ENCODE measurements at regions not wholly inside any gene's neighbourhood (a gene's known extent, or its start where the extent isn't known, plus 50 kb on each side); places are given as distances from the start of the nearest gene placed in this dataset.

DNA sequence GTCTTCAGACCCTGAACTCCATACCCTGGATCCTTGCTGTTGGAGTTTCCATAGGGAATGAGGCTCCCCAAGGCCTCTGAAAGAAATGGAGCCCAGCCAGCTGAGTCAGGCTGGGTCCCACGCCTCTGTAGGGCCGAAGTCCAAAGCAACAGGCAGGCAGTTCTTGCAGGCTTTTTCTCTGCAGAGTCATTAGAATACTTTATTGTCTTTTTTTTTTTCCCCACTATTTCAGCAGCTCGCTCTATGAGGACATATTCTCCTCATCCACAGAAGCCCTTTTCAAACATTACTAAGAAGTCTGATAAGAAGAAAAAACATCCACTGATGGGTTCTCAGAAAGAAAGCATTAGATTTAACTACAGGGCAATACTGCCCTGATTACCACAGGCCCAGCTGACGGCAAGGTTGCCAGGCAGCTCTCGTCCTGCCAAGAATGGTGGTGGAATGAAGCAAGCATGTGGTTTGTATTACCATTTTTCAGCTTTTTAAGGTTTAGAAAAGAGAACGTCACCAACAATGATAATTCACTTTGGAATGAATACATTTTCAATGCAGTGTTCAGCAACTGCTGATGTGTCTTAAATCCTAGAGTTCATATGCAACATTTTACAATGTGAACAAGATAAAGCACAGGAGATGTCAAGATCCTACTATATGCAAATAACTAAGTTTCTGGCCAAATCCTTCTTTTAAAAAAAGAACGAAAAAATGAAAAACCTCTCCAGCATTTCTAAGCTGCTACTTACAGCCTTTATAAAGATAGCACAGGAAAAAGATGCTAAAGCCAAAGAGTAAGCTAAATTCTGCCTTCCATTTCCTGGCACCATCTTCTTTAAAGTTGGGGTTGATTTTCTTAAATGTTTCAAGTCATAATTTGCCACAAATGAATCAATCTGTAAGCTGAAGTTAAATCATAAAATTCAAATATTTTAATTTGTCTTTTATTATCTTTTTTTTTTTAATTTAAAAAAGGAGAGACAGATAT, 223.6 kb upstream of the CITED2 start:
- TF ChIP-seq, protein P1, sequence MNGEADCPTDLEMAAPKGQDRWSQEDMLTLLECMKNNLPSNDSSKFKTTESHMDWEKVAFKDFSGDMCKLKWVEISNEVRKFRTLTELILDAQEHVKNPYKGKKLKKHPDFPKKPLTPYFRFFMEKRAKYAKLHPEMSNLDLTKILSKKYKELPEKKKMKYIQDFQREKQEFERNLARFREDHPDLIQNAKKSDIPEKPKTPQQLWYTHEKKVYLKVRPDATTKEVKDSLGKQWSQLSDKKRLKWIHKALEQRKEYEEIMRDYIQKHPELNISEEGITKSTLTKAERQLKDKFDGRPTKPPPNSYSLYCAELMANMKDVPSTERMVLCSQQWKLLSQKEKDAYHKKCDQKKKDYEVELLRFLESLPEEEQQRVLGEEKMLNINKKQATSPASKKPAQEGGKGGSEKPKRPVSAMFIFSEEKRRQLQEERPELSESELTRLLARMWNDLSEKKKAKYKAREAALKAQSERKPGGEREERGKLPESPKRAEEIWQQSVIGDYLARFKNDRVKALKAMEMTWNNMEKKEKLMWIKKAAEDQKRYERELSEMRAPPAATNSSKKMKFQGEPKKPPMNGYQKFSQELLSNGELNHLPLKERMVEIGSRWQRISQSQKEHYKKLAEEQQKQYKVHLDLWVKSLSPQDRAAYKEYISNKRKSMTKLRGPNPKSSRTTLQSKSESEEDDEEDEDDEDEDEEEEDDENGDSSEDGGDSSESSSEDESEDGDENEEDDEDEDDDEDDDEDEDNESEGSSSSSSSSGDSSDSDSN (IDR thresholded peaks at IDR 0.05; ENCODE audit: borderline replicate concordance in 1 of 2, low read depth in 2 of 2, low read length in 2 of 2): no peak
- no peak for TF ChIP-seq FOXM1 (IDR thresholded peaks at IDR 0.05; ENCODE audit: low read depth)
- TF ChIP-seq FOXM1 (CRISPR knock-in tag; IDR thresholded peaks at IDR 0.05; ENCODE audit: low read depth): no peak
- TF ChIP-seq, protein P2, sequence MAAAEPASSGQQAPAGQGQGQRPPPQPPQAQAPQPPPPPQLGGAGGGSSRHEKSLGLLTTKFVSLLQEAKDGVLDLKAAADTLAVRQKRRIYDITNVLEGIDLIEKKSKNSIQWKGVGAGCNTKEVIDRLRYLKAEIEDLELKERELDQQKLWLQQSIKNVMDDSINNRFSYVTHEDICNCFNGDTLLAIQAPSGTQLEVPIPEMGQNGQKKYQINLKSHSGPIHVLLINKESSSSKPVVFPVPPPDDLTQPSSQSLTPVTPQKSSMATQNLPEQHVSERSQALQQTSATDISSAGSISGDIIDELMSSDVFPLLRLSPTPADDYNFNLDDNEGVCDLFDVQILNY (CRISPR knock-in tag; IDR thresholded peaks at IDR 0.05): no peak
- TF ChIP-seq EHMT2 (IDR thresholded peaks at IDR 0.05): no peak
- TF ChIP-seq TBP (optimal IDR thresholded peaks at IDR 0.05; ENCODE audit: low read depth, low read length): no peak

Measured in K562 (cell line).